Activated CD4-positive, alpha-beta T cell treated with anti-CD3 and anti-CD28 coated beads, Interleukin-2, Interleukin-4, amounts not matched to agents 100 ng/mL and 50 ng/mL, durations not matched to agents 16 hours and 8 hours (primary cell): ENCODE measurements at regions not wholly inside any gene's neighbourhood (a gene's known extent, or its start where the extent isn't known, plus 50 kb on each side); places are given as distances from the start of the nearest gene placed in this dataset.

Experiments used
- DNase-seq: peaks from one replicate; pipeline ENCODE4 v3.0.0-alpha.2; 2020; ENCODE audit warnings: low spot score

- DNase-seq, result no peak
Measured at GRCh38 chr22:47995718-47996117, 1233.3 kb downstream of the TBC1D22A start.

GRCh38 chr22:47995264-47995627 is 1232.8 kb downstream of the TBC1D22A start:
- DNase-seq, result no peak

GRCh38 chr22:47994601-47995263 is 1232.3 kb downstream of the TBC1D22A start:
- DNase-seq, result no peak

- no peak for DNase-seq
Measured at GRCh38 chr22:47994045-47994444, 1231.6 kb downstream of the TBC1D22A start.

- DNase-seq, result no peak
Measured at GRCh38 chr22:47990481-47990880, 1228.0 kb downstream of the TBC1D22A start.

GRCh38 chr22:47987885-47988515 is 1225.5 kb downstream of the TBC1D22A start:
- no peak for DNase-seq

GRCh38 chr22:47976219-47976618 is 1213.8 kb downstream of the TBC1D22A start:
- no peak for DNase-seq

- no peak for DNase-seq
Measured at GRCh38 chr22:47967831-47968230, 1205.4 kb downstream of the TBC1D22A start.

GRCh38 chr22:47966316-47966715 is 1203.9 kb downstream of the TBC1D22A start:
- no peak for DNase-seq

- DNase-seq, result no peak
Measured at GRCh38 chr22:47965896-47966295, 1203.4 kb downstream of the TBC1D22A start.

- DNase-seq, result no peak
Measured at GRCh38 chr22:47965066-47965465, 1202.6 kb downstream of the TBC1D22A start.

GRCh38 chr22:47963660-47964059 is 1201.2 kb downstream of the TBC1D22A start:
- no peak for DNase-seq

GRCh38 chr22:47957649-47958048 is 1195.2 kb downstream of the TBC1D22A start:
- no peak for DNase-seq

GRCh38 chr22:47954107-47954506 is 1191.7 kb downstream of the TBC1D22A start:
- DNase-seq, result no peak

- no peak for DNase-seq
Measured at GRCh38 chr22:47944941-47945340, 1182.5 kb downstream of the TBC1D22A start.

GRCh38 chr22:47943729-47944700 is 1181.6 kb downstream of the TBC1D22A start:
- DNase-seq, result no peak

GRCh38 chr22:47940211-47940610 is 1177.8 kb downstream of the TBC1D22A start:
- no peak for DNase-seq

- DNase-seq, result no peak
Measured at GRCh38 chr22:47933891-47934290, 1171.4 kb downstream of the TBC1D22A start.

- DNase-seq, result no peak
Measured at GRCh38 chr22:47933226-47933625, 1170.8 kb downstream of the TBC1D22A start.

GRCh38 chr22:47929646-47930185 is 1167.3 kb downstream of the TBC1D22A start:
- no peak for DNase-seq

GRCh38 chr22:47929073-47929472 is 1166.6 kb downstream of the TBC1D22A start:
- no peak for DNase-seq

- DNase-seq, result no peak
Measured at GRCh38 chr22:47928631-47929030, 1166.2 kb downstream of the TBC1D22A start.
